Trophoblast cell (in vitro differentiated cells and primary cell): ENCODE measurements at regions not wholly inside any gene's neighbourhood (a gene's known extent, or its start where the extent isn't known, plus 50 kb on each side); places are given as distances from the start of the nearest gene placed in this dataset.

ENCODE experiments used
- DNase-seq, 2 donors: peaks; one replicate each; pipeline ENCODE4 v3.0.0-alpha.2; 2016
- H2AFZ ChIP-seq: 2 replicates; pipeline ENCODE4 v1.6.1; 2013; ENCODE audit warnings: low read length, moderate library complexity, mild to moderate bottlenecking; ENCODE audit not compliant: insufficient read depth, poor library complexity
- H2AK5ac ChIP-seq: 2 replicates; pipeline ENCODE4 v1.6.1; 2013; ENCODE audit warnings: mild to moderate bottlenecking, low read length
- H2BK120ac ChIP-seq: 2 replicates; pipeline ENCODE4 v1.6.1; 2013; ENCODE audit warnings: low read length, mild to moderate bottlenecking, moderate library complexity; ENCODE audit not compliant: insufficient read depth, poor library complexity
- H2BK12ac ChIP-seq: 2 replicates; pipeline ENCODE4 v1.6.1; 2013; ENCODE audit warnings: mild to moderate bottlenecking, low read length, moderate library complexity
- H2BK5ac ChIP-seq: 2 replicates; pipeline ENCODE4 v1.6.1; 2013; ENCODE audit warnings: low read length, low read depth, moderate library complexity, mild to moderate bottlenecking; ENCODE audit not compliant: poor library complexity
- H3K14ac ChIP-seq: 2 replicates; pipeline ENCODE4 v1.6.1; 2013; ENCODE audit warnings: mild to moderate bottlenecking, low read length
- H3K18ac ChIP-seq: 2 replicates; pipeline ENCODE4 v1.6.1; 2013; ENCODE audit warnings: mild to moderate bottlenecking, low read length
- H3K23ac ChIP-seq: 2 replicates; pipeline ENCODE4 v1.6.1; 2013; ENCODE audit warnings: low read length
- H3K27ac ChIP-seq: 2 replicates; pipeline ENCODE4 v1.5.1; 2013; ENCODE audit warnings: low read depth, mild to moderate bottlenecking, inconsistent platforms, low read length, moderate library complexity
- H3K27me3 ChIP-seq: 2 replicates; pipeline ENCODE4 v1.6.1; 2013; ENCODE audit warnings: inconsistent platforms, mild to moderate bottlenecking, low read length, moderate library complexity; ENCODE audit not compliant: insufficient read depth
- H3K36me3 ChIP-seq, 2 experiments: 1 replicate in 1 of 2; 2 replicates in 1 of 2; pipeline ENCODE4 v1.6.1; 2013; ENCODE audit warnings: low read length in 2 of 2, mild to moderate bottlenecking in 2 of 2, moderate library complexity in 1 of 2; ENCODE audit not compliant: insufficient read depth in 2 of 2, control insufficient read depth in 1 of 2
- H3K4ac ChIP-seq: 2 replicates; pipeline ENCODE4 v1.6.1; 2013; ENCODE audit warnings: low read depth, mild to moderate bottlenecking, low read length, moderate library complexity
- H3K4me1 ChIP-seq, 2 experiments: 1 replicate in 1 of 2; 2 replicates in 1 of 2; pipeline ENCODE4 v1.6.1; 2013; ENCODE audit warnings: low read length in 2 of 2, mild to moderate bottlenecking in 2 of 2, moderate library complexity in 1 of 2; ENCODE audit not compliant: insufficient read depth in 2 of 2, control insufficient read depth in 1 of 2
- H3K4me2 ChIP-seq: 2 replicates; pipeline ENCODE4 v1.6.1; 2013; ENCODE audit warnings: inconsistent platforms, mild to moderate bottlenecking, low read length, moderate library complexity
- H3K4me3 ChIP-seq: 2 replicates; pipeline ENCODE4 v1.5.1; 2013; ENCODE audit warnings: mild to moderate bottlenecking, low read depth, low read length, inconsistent platforms
- H3K79me1 ChIP-seq: one replicate; pipeline ENCODE4 v1.6.1; 2013; ENCODE audit warnings: low read length
- H3K79me2 ChIP-seq: 2 replicates; pipeline ENCODE4 v1.6.1; 2013; ENCODE audit warnings: low read length, mild to moderate bottlenecking; ENCODE audit not compliant: control insufficient read depth, insufficient read depth, poor library complexity
- H3K9ac ChIP-seq: 2 replicates; pipeline ENCODE4 v1.6.1; 2013; ENCODE audit warnings: mild to moderate bottlenecking, low read length
- H3K9me3 ChIP-seq: 2 replicates; pipeline ENCODE4 v1.6.1; 2013; ENCODE audit warnings: low read depth, mild to moderate bottlenecking, control low read depth, inconsistent platforms, low read length; ENCODE audit not compliant: insufficient read depth
- H4K12ac ChIP-seq: 2 replicates; pipeline ENCODE4 v1.6.1; 2013; ENCODE audit warnings: low read depth, mild to moderate bottlenecking, low read length, moderate library complexity
- H4K8ac ChIP-seq: 2 replicates; pipeline ENCODE4 v1.6.1; 2013; ENCODE audit warnings: low read depth, mild to moderate bottlenecking, low read length, moderate library complexity
- H4K91ac ChIP-seq: one replicate; pipeline ENCODE4 v1.6.1; 2013; ENCODE audit warnings: low read depth, mild to moderate bottlenecking, low read length, moderate library complexity
- WGBS: extraction: QIAGEN DNeasy Blood & Tissue Kit; methylation state at CpG from one replicate; pipeline ENCODE4 v1.1.7; 2013; ENCODE audit warnings: missing lambda C conversion rate; ENCODE audit not compliant: insufficient read length, insufficient coverage; ENCODE audit errors: extremely low coverage; 5-methylcytosine and 5-hydroxymethylcytosine counted together

- Histone ChIP-seq H3K23ac (no peak overlapping the region), H4K91ac (no peak overlapping the region), H3K14ac (no peak overlapping the region), H3K4me3 (no peak overlapping the region), H3K36me3 (no peaks in the 10 kb centered on the region), H3K4me2 (no peak overlapping the region), H2BK12ac (no peak overlapping the region), H3K27me3 (no peaks in the 10 kb centered on the region), H3K4me1 (no peaks in the 10 kb centered on the region), H3K9me3 (no peaks in the 10 kb centered on the region), H2BK120ac (no peak overlapping the region), H3K9ac (no peak overlapping the region), H4K8ac (no peak overlapping the region), H3K18ac (no peak overlapping the region), H3K79me2 (no peaks in the 10 kb centered on the region), H4K12ac (no peak overlapping the region), H2BK5ac (no peak overlapping the region), H2AFZ (no peak overlapping the region), H3K27ac (no peak overlapping the region), H3K4ac (no peak overlapping the region), H2AK5ac (no peak overlapping the region), H3K79me1 (no peaks in the 10 kb centered on the region)
- DNase-seq, result no peak
- WGBS, result no CpG with 5 or more reads among the region's 10 CpGs
Observed at GRCh38 chr2:122157158-122157557, 401.7 kb downstream of the TSN start.

GRCh38 chr2:122163617-122164016 lies 408.2 kb downstream of the TSN start:
- no CpG with 5 or more reads among the region's 1 CpG for WGBS
- no peaks in the 10 kb centered on the region for H3K4me1 ChIP-seq
- no peaks in the 10 kb centered on the region for H3K36me3 ChIP-seq
- no peak overlapping the region for H3K4me3 ChIP-seq
- no peaks in the 10 kb centered on the region for H3K9me3 ChIP-seq
- H3K4me2 ChIP-seq, result no peak overlapping the region
- no peaks in the 10 kb centered on the region for H3K79me2 ChIP-seq
- DNase-seq, result no peak
- H2AK5ac ChIP-seq, result no peak overlapping the region
- no peak overlapping the region for H3K27ac ChIP-seq
- H4K91ac ChIP-seq, result no peak overlapping the region
- no peak overlapping the region for H2BK12ac ChIP-seq
- H4K8ac ChIP-seq, result no peak overlapping the region
- no peak overlapping the region for H2AFZ ChIP-seq
- H3K4ac ChIP-seq, result no peak overlapping the region
- H3K23ac ChIP-seq, result no peak overlapping the region
- H3K79me1 ChIP-seq, result no peaks in the 10 kb centered on the region
- H4K12ac ChIP-seq, result no peak overlapping the region
- no peaks in the 10 kb centered on the region for H3K27me3 ChIP-seq
- H2BK120ac ChIP-seq, result no peak overlapping the region
- no peak overlapping the region for H3K9ac ChIP-seq
- no peak overlapping the region for H3K18ac ChIP-seq
- H3K14ac ChIP-seq, result no peak overlapping the region
- no peak overlapping the region for H2BK5ac ChIP-seq

DNA sequence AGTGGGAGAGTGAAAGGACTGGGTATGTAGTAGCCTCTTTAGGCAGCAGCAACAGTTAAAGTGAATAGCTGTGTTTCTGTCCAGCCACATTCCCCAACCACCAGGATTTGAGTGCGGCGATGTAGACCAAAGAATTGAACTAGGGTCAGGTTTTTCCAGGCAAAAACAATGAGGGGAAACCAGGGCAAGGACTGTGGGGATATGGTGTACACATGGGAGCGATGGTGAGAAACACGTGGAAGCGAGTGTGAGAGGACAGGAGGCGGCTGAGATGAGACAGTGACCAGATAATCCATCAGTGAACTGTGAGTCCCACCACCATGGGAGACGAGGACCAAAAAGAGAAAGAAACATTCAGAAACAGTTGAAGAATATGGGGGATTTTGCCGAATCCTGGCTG lies 409.5 kb downstream of the TSN start:
- no peaks in the 10 kb centered on the region for H3K27me3 ChIP-seq
- no peaks in the 10 kb centered on the region for H3K36me3 ChIP-seq
- H2AFZ ChIP-seq, result no peak overlapping the region
- no peak overlapping the region for H2AK5ac ChIP-seq
- H2BK5ac ChIP-seq, result no peak overlapping the region
- H3K79me2 ChIP-seq, result no peaks in the 10 kb centered on the region
- no peak overlapping the region for H2BK12ac ChIP-seq
- WGBS, result no CpG with 5 or more reads among the region's 8 CpGs
- no peak overlapping the region for H3K27ac ChIP-seq
- no peaks in the 10 kb centered on the region for H3K4me1 ChIP-seq
- no peak overlapping the region for H4K91ac ChIP-seq
- no peak overlapping the region for H3K4me3 ChIP-seq
- H3K4me2 ChIP-seq, result no peak overlapping the region
- no peak overlapping the region for H2BK120ac ChIP-seq
- H4K12ac ChIP-seq, result no peak overlapping the region
- DNase-seq, result no peak
- no peak overlapping the region for H3K4ac ChIP-seq
- H4K8ac ChIP-seq, result no peak overlapping the region
- no peak overlapping the region for H3K23ac ChIP-seq
- H3K79me1 ChIP-seq, result no peaks in the 10 kb centered on the region
- H3K9me3 ChIP-seq, result no peaks in the 10 kb centered on the region
- no peak overlapping the region for H3K18ac ChIP-seq
- H3K14ac ChIP-seq, result no peak overlapping the region
- H3K9ac ChIP-seq, result no peak overlapping the region

DNA sequence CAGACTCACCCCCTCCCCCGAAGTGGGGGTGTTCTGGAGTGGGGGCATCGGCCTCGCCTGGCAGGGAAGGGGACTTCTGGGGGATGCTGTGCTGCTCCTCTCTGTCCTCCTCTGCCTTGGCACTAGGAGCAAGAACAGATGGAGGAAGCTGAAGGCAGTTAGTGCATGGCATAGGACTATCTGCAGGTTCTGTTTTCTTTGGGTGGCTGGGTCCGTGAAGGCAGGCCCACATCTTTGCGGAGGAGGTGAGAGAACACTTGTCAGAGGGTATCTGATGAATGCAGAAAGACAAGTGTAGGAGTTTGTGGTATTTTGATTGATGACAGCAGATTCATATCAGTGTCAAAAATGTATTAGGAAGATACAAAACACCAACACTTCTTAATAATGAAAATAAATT lies 411.4 kb downstream of the TSN start:
- Histone ChIP-seq H3K79me2 (no peaks in the 10 kb centered on the region), H3K4me1 (no peaks in the 10 kb centered on the region), H2BK12ac (no peak overlapping the region), H2BK5ac (no peak overlapping the region), H3K79me1 (no peaks in the 10 kb centered on the region), H3K27me3 (no peaks in the 10 kb centered on the region), H2BK120ac (no peak overlapping the region), H3K4me2 (no peak overlapping the region), H3K14ac (no peak overlapping the region), H3K4me3 (no peak overlapping the region), H3K9ac (no peak overlapping the region), H3K27ac (no peak overlapping the region), H2AK5ac (no peak overlapping the region), H4K8ac (no peak overlapping the region), H3K9me3 (no peaks in the 10 kb centered on the region), H2AFZ (no peak overlapping the region), H3K23ac (no peak overlapping the region), H4K12ac (no peak overlapping the region), H3K36me3 (no peaks in the 10 kb centered on the region), H3K4ac (no peak overlapping the region), H4K91ac (no peak overlapping the region), H3K18ac (no peak overlapping the region)
- no CpG with 5 or more reads among the region's 5 CpGs for WGBS
- DNase-seq, result peak in 1 of 2 donors; percentile 4
